ENCODE measurements at regions not wholly inside any gene's neighbourhood (a gene's known extent, or its start where the extent isn't known, plus 50 kb on each side); places are given as distances from the start of the nearest gene placed in this dataset.

GRCh38 chr4:42277291-42277690, 120.0 kb upstream of the SHISA3 start:
- Histone ChIP-seq H3K9me3 (no peaks in the 10 kb centered on the region), H3K27ac (no peak overlapping the region), H3K36me3 (no peaks in the 10 kb centered on the region), H3K4me3 (no peak overlapping the region), H3K4me1 (no peaks in the 10 kb centered on the region), H3K27me3 (no peaks in the 10 kb centered on the region)
- no peak for DNase-seq (ENCODE audit: extremely low spot score in 2 of 2)
- intact Hi-C loops (cut with DNase I), result no loop called here
- TF ChIP-seq POLR2AphosphoS5 (IDR thresholded peaks at IDR 0.05; ENCODE audit: insufficient read depth in 1 of 2, low read depth in 1 of 2) (no peak), CTCF (IDR thresholded peaks at IDR 0.05) (no peak), POLR2A (IDR thresholded peaks at IDR 0.05) (no peak)

- no peak for DNase-seq (ENCODE audit: extremely low spot score in 2 of 2)
- intact Hi-C loops (cut with DNase I), result no loop called here
- H3K36me3 ChIP-seq, result no peaks in the 10 kb centered on the region
- no peak for TF ChIP-seq POLR2AphosphoS5 (IDR thresholded peaks at IDR 0.05; ENCODE audit: insufficient read depth in 1 of 2, low read depth in 1 of 2)
- TF ChIP-seq CTCF (IDR thresholded peaks at IDR 0.05), result no peak
- no peak for TF ChIP-seq POLR2A (IDR thresholded peaks at IDR 0.05)
- no peaks in the 10 kb centered on the region for H3K27me3 ChIP-seq
- H3K4me1 ChIP-seq, result no peaks in the 10 kb centered on the region
- no peak overlapping the region for H3K27ac ChIP-seq
- H3K4me3 ChIP-seq, result no peak overlapping the region
- H3K9me3 ChIP-seq, result no peaks in the 10 kb centered on the region
Observed at GRCh38 chr4:42278709-42279324, 118.5 kb upstream of the SHISA3 start.

- Histone ChIP-seq H3K27me3 (no peaks in the 10 kb centered on the region), H3K4me3 (no peak overlapping the region), H3K9me3 (no peaks in the 10 kb centered on the region), H3K36me3 (no peaks in the 10 kb centered on the region), H3K4me1 (no peaks in the 10 kb centered on the region), H3K27ac (no peak overlapping the region)
- no peak for DNase-seq (ENCODE audit: extremely low spot score in 2 of 2)
- intact Hi-C loops (cut with DNase I), result loop anchor here (5.0 kb wide), 1 partner anchor 242 kb away; no protein-coding TSS in a partner anchor
- TF ChIP-seq POLR2A (IDR thresholded peaks at IDR 0.05) (no peak), CTCF (IDR thresholded peaks at IDR 0.05) (peak in 1 of 3 experiments; percentile 11)
Observed at GRCh38 chr4:42280327-42281095, 116.8 kb upstream of the SHISA3 start.

- DNase-seq (ENCODE audit: extremely low spot score in 2 of 2), result no peak
- intact Hi-C loops (cut with DNase I), result loop anchor here (5.0 kb wide), 1 partner anchor 241 kb away; no protein-coding TSS in a partner anchor
- Histone ChIP-seq H3K4me1 (no peaks in the 10 kb centered on the region), H3K9me3 (no peaks in the 10 kb centered on the region), H3K27ac (no peak overlapping the region), H3K4me3 (no peak overlapping the region), H3K27me3 (no peaks in the 10 kb centered on the region), H3K36me3 (no peaks in the 10 kb centered on the region)
- no peak for TF ChIP-seq CTCF (IDR thresholded peaks at IDR 0.05)
- TF ChIP-seq POLR2A (IDR thresholded peaks at IDR 0.05), result no peak
Observed at GRCh38 chr4:42281324-42282020, 115.8 kb upstream of the SHISA3 start.

Measured in vagina (tissue), 2 donors.